ENCODE measurements at regions not wholly inside any gene's neighbourhood (a gene's known extent, or its start where the extent isn't known, plus 50 kb on each side); places are given as distances from the start of the nearest gene placed in this dataset.

GRCh38 chr1:192878249-192878648, 69.4 kb downstream of the RGS2 start:
- TF ChIP-seq CTCF (IDR thresholded peaks at IDR 0.05; ENCODE audit: low read depth, low read length, missing input control) (no peak), MAX (IDR thresholded peaks at IDR 0.05) (no peak), HNF4G (IDR thresholded peaks at IDR 0.05) (no peak), FOXA1 (IDR thresholded peaks at IDR 0.05) (no peak), NR2F2 (IDR thresholded peaks at IDR 0.05) (no peak), REST (IDR thresholded peaks at IDR 0.05) (no peak), RXRA (IDR thresholded peaks at IDR 0.05) (no peak), GABPA (IDR thresholded peaks at IDR 0.05 in 1 of 2, conservative IDR thresholded peaks at IDR 0.05 in 1 of 2) (no peak), JUND (IDR thresholded peaks at IDR 0.05) (no peak), RAD21 (IDR thresholded peaks at IDR 0.05) (no peak), EGR1 (IDR thresholded peaks at IDR 0.05; ENCODE audit: low read depth in 2 of 2) (no peak), YY1 (IDR thresholded peaks at IDR 0.05) (no peak), TAF1 (conservative IDR thresholded peaks at IDR 0.05) (no peak)
